ENCODE measurements at regions not wholly inside any gene's neighbourhood (a gene's known extent, or its start where the extent isn't known, plus 50 kb on each side); places are given as distances from the start of the nearest gene placed in this dataset.
"Not testable (repeated sequence)": the region's sequence is repeated elsewhere in the genome, so short reads cannot be mapped to it uniquely, and the experiment has no call there.

DNA sequence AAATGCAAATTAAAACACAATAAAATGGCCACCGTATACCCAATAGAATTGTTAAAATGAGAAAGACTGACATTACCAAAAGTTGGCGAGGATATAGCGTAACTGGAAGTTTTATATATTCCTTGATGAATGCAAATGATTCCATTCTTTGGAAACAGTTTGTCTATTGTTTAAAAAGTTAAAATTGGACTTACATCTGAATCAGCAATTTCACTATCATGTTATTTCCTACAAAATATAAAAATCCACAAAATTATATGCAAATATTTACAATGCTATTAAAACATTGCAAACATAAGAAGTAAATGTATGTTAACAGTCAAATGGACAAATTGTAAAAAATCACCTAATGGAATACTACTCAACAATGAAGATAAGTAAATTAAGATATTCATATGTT, 852.2 kb upstream of the NDST4 start:
- peaks cover 7% of the 10 kb centered on the region for H3K9me3 Mint-ChIP-seq
- H3K36me3 Mint-ChIP-seq: no peaks in the 10 kb centered on the region
- no peaks in the 10 kb centered on the region for H3K4me1 Mint-ChIP-seq
- no peak overlapping the region for H3K27ac Mint-ChIP-seq
- no peak overlapping the region for H3K4me3 Mint-ChIP-seq
- H3K27me3 Mint-ChIP-seq (ENCODE audit: low read depth): no peaks in the 10 kb centered on the region
- no peak for DNase-seq (ENCODE audit: low spot score in 2 of 2, unreplicated experiment in 2 of 2)
- TF ChIP-seq, protein P1, sequence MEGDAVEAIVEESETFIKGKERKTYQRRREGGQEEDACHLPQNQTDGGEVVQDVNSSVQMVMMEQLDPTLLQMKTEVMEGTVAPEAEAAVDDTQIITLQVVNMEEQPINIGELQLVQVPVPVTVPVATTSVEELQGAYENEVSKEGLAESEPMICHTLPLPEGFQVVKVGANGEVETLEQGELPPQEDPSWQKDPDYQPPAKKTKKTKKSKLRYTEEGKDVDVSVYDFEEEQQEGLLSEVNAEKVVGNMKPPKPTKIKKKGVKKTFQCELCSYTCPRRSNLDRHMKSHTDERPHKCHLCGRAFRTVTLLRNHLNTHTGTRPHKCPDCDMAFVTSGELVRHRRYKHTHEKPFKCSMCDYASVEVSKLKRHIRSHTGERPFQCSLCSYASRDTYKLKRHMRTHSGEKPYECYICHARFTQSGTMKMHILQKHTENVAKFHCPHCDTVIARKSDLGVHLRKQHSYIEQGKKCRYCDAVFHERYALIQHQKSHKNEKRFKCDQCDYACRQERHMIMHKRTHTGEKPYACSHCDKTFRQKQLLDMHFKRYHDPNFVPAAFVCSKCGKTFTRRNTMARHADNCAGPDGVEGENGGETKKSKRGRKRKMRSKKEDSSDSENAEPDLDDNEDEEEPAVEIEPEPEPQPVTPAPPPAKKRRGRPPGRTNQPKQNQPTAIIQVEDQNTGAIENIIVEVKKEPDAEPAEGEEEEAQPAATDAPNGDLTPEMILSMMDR (IDR thresholded peaks at IDR 0.05; ENCODE audit: unreplicated experiment): no peak

DNA sequence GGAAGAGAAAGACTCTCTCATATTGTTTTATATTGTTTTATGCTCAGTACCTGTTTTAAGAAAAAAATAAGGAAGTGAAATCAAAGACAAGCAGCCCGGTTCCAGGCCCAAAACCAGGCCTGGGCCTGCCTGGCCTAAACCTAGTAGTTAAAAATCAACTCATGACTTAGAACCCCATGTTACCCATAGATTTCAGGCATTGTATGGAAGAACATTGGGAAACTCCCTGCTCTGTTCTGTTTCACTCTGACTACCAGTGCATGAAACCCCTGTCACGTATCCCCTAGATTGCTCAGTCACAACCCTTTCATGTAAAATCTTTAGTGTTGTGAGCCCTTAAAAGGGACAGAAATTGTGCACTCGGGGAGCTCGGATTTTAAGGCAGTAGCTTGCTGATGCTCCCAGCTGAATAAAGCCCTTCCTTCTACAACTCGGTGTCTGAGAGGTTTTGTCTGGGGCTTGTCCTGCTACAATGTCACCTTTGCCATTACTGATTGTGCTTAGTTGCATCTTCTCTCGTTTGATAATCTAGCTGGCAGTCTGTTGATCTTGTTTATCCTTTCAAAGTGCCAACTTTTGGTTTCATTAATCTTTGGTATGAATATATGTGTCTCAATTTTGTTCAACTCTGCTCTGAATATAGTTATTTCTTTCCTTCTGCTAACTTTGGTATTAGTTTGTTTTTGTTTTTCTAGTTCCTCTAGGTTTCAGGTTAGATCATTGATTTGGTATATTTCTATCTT, 842.8 kb upstream of the NDST4 start:
- not testable (repeated sequence) for H3K9me3 Mint-ChIP-seq; H3K4me1 Mint-ChIP-seq; DNase-seq (ENCODE audit: low spot score in 2 of 2, unreplicated experiment in 2 of 2); H3K27ac Mint-ChIP-seq; H3K4me3 Mint-ChIP-seq; H3K36me3 Mint-ChIP-seq; H3K27me3 Mint-ChIP-seq (ENCODE audit: low read depth)

DNA sequence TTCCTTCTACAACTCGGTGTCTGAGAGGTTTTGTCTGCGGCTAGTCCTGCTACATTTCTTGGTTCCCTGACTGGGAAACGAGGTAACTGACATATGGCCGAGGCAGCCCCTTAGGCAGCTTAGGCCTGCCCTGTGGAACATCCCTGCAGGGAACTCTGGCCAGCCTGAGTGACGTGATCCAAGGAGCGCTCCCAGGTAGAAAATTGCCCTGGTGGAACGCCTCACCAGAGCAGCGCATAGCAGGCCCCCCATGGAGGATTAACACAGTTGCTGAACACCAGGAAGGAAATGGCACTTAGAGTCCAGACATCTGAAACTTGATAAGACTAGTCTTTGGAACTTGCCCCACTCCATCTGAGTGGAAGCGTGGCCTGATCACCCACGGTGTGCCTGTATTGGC, 837.4 kb upstream of the NDST4 start:
- Mint-ChIP-seq H3K27me3 (ENCODE audit: low read depth) (no peaks in the 10 kb centered on the region), H3K36me3 (no peaks in the 10 kb centered on the region), H3K4me1 (no peaks in the 10 kb centered on the region), H3K27ac (no peak overlapping the region), H3K9me3 (peaks cover 9% of the 10 kb centered on the region), H3K4me3 (no peak overlapping the region)
- DNase-seq (ENCODE audit: low spot score in 2 of 2, unreplicated experiment in 2 of 2): no peak
- TF ChIP-seq, protein P1 (IDR thresholded peaks at IDR 0.05; ENCODE audit: unreplicated experiment): no peak

DNA sequence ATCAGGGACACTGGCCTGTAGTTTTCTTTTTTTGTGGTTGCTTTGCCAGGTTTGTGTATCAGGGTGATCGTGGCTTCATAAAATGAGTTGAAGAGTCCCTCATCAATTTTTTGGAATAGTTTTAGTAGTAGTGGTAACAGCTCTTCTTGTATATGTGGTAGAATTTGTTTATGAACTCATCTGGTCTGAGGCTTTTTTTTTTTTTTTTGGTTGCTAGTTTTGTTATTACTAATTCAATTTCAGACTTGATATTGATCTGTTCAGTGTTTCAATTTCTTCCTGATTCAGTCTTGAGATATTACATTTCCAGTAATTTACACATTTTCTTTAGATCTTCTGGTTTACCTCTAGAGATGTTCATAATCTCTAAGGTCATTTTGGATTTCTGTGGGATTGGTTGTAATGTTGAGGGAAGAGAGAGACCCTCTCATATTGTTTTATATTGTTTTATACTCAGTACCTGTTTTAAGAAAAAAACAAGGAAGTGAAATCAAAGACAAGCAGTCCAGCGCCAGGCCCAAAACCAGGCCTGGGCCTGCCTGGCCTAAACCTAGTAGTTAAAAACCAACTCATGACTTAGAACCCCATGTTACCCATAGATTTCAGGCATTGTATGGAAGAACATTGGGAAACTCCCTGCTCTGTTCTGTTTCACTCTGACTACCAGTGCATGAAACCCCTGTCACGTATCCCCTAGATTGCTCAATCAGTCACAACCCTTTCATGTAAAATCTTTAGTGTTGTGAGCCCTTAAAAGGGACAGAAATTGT, 836.7 kb upstream of the NDST4 start:
- H3K27me3 Mint-ChIP-seq (ENCODE audit: low read depth); H3K36me3 Mint-ChIP-seq; H3K4me3 Mint-ChIP-seq; DNase-seq (ENCODE audit: low spot score in 2 of 2, unreplicated experiment in 2 of 2); H3K4me1 Mint-ChIP-seq; H3K27ac Mint-ChIP-seq: not testable (repeated sequence)
- peaks cover 10% of the 10 kb centered on the region for H3K9me3 Mint-ChIP-seq

DNA sequence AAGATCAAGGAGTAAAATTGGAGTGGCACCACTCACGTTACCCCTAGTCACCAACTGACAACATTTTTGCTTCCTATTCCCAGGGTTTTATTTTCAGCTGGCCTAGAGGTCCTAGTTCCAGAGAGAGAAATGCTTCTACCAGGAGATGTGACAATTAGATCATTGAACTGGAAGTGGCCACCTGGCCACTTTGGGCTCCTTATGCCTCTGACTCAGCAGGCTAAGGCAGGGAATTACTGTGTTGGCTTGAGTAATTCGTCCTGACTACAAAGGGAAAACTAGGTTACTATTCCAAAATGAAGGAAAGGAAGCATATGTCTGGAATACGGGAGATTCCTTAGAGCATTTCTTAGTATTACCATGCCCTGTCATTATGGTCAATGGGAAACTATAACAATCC, 831.6 kb upstream of the NDST4 start:
- no peaks in the 10 kb centered on the region for H3K27me3 Mint-ChIP-seq (ENCODE audit: low read depth)
- TF ChIP-seq, protein P1 (IDR thresholded peaks at IDR 0.05; ENCODE audit: unreplicated experiment): no peak

DNA sequence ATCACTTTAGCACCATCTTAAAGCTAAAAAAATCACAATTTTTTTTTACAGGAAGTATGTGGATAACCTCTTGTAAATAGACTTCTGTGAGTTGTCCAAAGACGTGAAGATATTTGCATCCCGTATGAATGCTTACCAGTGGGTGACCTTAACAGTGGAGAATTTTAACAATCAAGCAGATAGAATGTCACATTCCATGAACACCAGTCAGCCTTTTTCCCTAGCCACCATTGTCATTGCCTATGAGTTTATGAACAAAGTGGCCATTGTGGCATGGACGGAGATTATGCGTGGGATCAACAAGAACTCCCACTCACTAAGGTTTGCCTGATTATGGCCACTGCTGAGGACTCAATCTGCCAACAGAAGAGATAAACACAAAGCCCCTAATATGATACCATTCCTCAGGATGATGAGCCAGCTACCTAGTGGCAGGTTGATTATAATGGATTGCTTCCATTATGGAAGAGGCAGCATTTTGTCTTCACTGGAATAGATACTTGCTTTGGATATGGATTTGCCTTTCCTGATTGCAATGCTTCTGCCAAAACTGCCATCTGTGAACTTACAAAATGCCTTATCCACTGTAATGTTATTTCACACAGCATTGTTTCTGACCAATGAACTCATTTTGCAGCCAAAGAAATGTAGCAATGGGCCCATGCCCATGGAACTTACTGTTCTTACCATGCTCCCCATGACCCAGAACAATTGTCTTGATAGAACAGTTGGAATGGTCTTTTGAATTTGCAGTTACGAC, 830.9 kb upstream of the NDST4 start:
- Mint-ChIP-seq H3K36me3 (no peaks in the 10 kb centered on the region), H3K9me3 (peaks cover 21% of the 10 kb centered on the region), H3K4me3 (no peak overlapping the region), H3K27ac (no peak overlapping the region), H3K27me3 (ENCODE audit: low read depth) (no peaks in the 10 kb centered on the region), H3K4me1 (no peaks in the 10 kb centered on the region)
- DNase-seq (ENCODE audit: low spot score in 2 of 2, unreplicated experiment in 2 of 2): no peak
- TF ChIP-seq, protein P1 (IDR thresholded peaks at IDR 0.05; ENCODE audit: unreplicated experiment): no peak

More for the DNA sequence above, 831.6 kb upstream of the NDST4 start:
- Mint-ChIP-seq H3K4me3 (no peak overlapping the region), H3K4me1 (no peaks in the 10 kb centered on the region), H3K9me3 (peaks cover 24% of the 10 kb centered on the region), H3K36me3 (no peaks in the 10 kb centered on the region), H3K27ac (no peak overlapping the region)
- DNase-seq (ENCODE audit: low spot score in 2 of 2, unreplicated experiment in 2 of 2): no peak
